ENCODE measurements at regions not wholly inside any gene's neighbourhood (a gene's known extent, or its start where the extent isn't known, plus 50 kb on each side); places are given as distances from the start of the nearest gene placed in this dataset.

- H3K27me3 Mint-ChIP-seq (ENCODE audit: unreplicated experiment): peaks cover 2% of the 10 kb centered on the region
- no peaks in the 10 kb centered on the region for H3K9me3 Mint-ChIP-seq (ENCODE audit: unreplicated experiment)
- H3K4me3 Mint-ChIP-seq (ENCODE audit: unreplicated experiment): no peak overlapping the region
- H3K4me1 Mint-ChIP-seq (ENCODE audit: unreplicated experiment): no peaks in the 10 kb centered on the region
- no peaks in the 10 kb centered on the region for H3K36me3 Mint-ChIP-seq (ENCODE audit: low read depth, unreplicated experiment)
- no peak overlapping the region for H3K27ac Mint-ChIP-seq (ENCODE audit: unreplicated experiment)
- no peak for TF ChIP-seq CTCF (IDR thresholded peaks at IDR 0.05; ENCODE audit: unreplicated experiment)
- DNase-seq (ENCODE audit: low spot score): no peak
Measured at GRCh38 chr4:26175006-26175786, 145.6 kb upstream of the RBPJ start.

DNA sequence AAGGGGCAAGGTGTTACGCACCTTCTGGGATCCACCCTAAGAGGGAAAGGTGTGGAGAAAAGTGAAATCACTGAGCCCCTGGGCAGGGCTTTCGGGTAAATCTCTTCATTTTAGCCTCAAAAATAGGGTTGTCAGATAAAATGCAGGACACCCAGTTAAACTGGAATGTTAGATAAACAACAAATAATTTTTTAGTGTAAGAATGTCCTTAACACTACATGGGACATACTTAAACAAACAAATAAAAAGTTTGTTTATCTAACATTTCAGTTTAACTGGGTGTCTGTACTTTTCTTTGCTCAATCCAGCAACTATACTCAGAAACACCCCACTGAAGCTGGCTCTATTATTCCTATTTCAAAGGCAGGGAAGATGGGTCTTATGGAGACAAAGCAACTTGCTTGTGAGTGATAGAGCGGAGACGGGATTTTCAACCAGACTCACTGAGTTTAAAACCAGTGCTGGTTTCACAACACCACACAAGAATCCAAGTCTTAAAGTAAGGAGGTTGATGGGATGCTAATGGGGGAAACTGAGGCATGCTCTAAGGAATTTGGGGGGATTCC, 144.8 kb upstream of the RBPJ start:
- H3K36me3 Mint-ChIP-seq (ENCODE audit: low read depth, unreplicated experiment): no peaks in the 10 kb centered on the region
- DNase-seq (ENCODE audit: low spot score): no peak
- H3K4me3 Mint-ChIP-seq (ENCODE audit: unreplicated experiment): no peak overlapping the region
- H3K9me3 Mint-ChIP-seq (ENCODE audit: unreplicated experiment): no peaks in the 10 kb centered on the region
- peaks cover 2% of the 10 kb centered on the region for H3K27me3 Mint-ChIP-seq (ENCODE audit: unreplicated experiment)
- H3K27ac Mint-ChIP-seq (ENCODE audit: unreplicated experiment): no peak overlapping the region
- H3K4me1 Mint-ChIP-seq (ENCODE audit: unreplicated experiment): no peaks in the 10 kb centered on the region
- no peak for TF ChIP-seq CTCF (IDR thresholded peaks at IDR 0.05; ENCODE audit: unreplicated experiment)

DNA sequence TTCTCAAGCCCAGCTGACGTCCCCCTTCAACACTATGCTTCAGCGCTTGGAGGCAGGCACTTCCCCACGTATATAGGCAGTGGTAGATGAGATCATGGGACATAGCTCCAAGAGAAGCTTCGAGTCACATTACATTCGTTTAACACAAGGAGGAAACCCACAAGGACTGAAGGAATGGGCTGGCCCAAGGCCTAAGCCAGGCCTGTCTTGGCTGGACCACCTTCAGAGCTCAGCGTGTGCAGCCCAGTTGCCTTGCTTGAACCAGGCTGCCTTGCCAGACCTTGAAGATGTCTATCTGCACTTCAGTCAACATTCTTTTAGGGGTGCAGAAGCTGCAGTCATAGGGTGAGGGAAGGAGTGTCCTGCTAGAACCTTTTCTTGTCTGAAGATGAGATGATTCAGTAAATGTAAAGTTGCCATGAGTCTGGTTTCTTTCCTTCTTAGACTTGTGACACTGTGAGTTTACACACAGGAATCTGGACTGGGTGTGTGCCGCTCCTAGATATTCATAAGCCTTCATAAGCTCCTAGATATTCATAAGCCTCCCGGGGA, 144.1 kb upstream of the RBPJ start:
- Mint-ChIP-seq H3K4me3 (ENCODE audit: unreplicated experiment) (no peak overlapping the region), H3K27me3 (ENCODE audit: unreplicated experiment) (peaks cover 2% of the 10 kb centered on the region), H3K9me3 (ENCODE audit: unreplicated experiment) (no peaks in the 10 kb centered on the region), H3K36me3 (ENCODE audit: low read depth, unreplicated experiment) (no peaks in the 10 kb centered on the region), H3K4me1 (ENCODE audit: unreplicated experiment) (no peaks in the 10 kb centered on the region), H3K27ac (ENCODE audit: unreplicated experiment) (no peak overlapping the region)
- no peak for TF ChIP-seq CTCF (IDR thresholded peaks at IDR 0.05; ENCODE audit: unreplicated experiment)
- no peak for DNase-seq (ENCODE audit: low spot score)

DNA sequence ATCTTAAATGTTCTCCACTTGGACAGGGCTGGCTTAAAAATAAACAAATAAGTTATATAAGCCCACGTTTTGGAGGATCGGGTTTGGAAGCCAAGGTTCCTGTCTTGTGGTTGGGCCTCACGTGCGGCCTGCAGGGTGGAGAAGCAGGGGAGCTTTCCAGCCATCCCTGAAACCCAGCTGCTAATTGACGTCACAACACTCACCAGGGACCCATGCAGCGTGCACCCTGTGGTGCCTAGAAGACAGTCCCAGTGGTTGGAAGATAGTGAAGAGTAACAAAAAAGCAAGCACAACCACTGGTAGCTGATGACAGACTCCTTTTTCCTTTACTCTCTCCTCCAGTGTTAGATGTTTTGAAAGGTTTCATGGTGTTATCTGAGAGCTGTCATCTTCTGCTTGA, 142.0 kb upstream of the RBPJ start:
- no peak overlapping the region for H3K4me3 Mint-ChIP-seq (ENCODE audit: unreplicated experiment)
- H3K4me1 Mint-ChIP-seq (ENCODE audit: unreplicated experiment): no peaks in the 10 kb centered on the region
- peaks cover 2% of the 10 kb centered on the region for H3K27me3 Mint-ChIP-seq (ENCODE audit: unreplicated experiment)
- H3K27ac Mint-ChIP-seq (ENCODE audit: unreplicated experiment): no peak overlapping the region
- no peaks in the 10 kb centered on the region for H3K36me3 Mint-ChIP-seq (ENCODE audit: low read depth, unreplicated experiment)
- TF ChIP-seq CTCF (IDR thresholded peaks at IDR 0.05; ENCODE audit: unreplicated experiment): no peak
- H3K9me3 Mint-ChIP-seq (ENCODE audit: unreplicated experiment): no peaks in the 10 kb centered on the region
- DNase-seq (ENCODE audit: low spot score): no peak

DNA sequence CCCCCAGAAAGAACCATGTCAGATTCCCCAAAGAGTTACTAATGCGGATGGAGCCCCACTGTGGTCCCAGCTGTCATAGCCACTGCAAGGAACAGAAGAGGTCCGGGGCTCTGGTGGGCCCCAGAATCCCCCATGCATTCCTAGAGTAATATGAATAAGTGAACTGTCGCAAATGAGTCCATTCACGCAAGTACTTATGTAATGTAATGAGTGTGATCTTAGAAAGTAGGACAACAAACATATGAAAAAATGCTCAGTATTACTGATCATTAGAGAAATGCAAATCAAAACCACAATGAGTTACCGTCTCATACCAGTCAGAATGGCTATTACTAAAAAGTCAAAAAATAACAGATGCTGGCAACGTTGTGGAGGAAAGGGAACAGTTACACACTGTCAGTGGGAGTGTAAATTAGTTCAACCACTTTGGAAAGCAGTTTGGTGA, 141.5 kb upstream of the RBPJ start:
- DNase-seq (ENCODE audit: low spot score): no peak
- no peak for TF ChIP-seq CTCF (IDR thresholded peaks at IDR 0.05; ENCODE audit: unreplicated experiment)
- no peak overlapping the region for H3K27ac Mint-ChIP-seq (ENCODE audit: unreplicated experiment)
- H3K4me1 Mint-ChIP-seq (ENCODE audit: unreplicated experiment): no peaks in the 10 kb centered on the region
- peaks cover 2% of the 10 kb centered on the region for H3K27me3 Mint-ChIP-seq (ENCODE audit: unreplicated experiment)
- no peaks in the 10 kb centered on the region for H3K36me3 Mint-ChIP-seq (ENCODE audit: low read depth, unreplicated experiment)
- H3K9me3 Mint-ChIP-seq (ENCODE audit: unreplicated experiment): no peaks in the 10 kb centered on the region
- H3K4me3 Mint-ChIP-seq (ENCODE audit: unreplicated experiment): no peak overlapping the region

Measured in endothelial cell (in vitro differentiated cells).